ENCODE measurements at regions not wholly inside any gene's neighbourhood (a gene's known extent, or its start where the extent isn't known, plus 50 kb on each side); places are given as distances from the start of the nearest gene placed in this dataset.

- TF ChIP-seq CTCF (IDR thresholded peaks at IDR 0.05): no peak
- no peak for TF ChIP-seq POLR2A (IDR thresholded peaks at IDR 0.05)
- no peak for TF ChIP-seq EP300 (IDR thresholded peaks at IDR 0.05)
These were observed 357.4 kb downstream of the PPP1R3A start for GRCh38 chr7:113561446-113561845.
